MM.1S (cell line): ENCODE measurements at regions not wholly inside any gene's neighbourhood (a gene's known extent, or its start where the extent isn't known, plus 50 kb on each side); places are given as distances from the start of the nearest gene placed in this dataset.

Experiments
- DNase-seq: peaks from one replicate; pipeline ENCODE4 v3.0.0-alpha.2; 2015
- H2AFZ ChIP-seq: fragments of 300-600 bp; sonication (generic); 2 replicates; pipeline ENCODE4 v1.6.0; 2016; ENCODE audit warnings: antibody characterized with exemption, low read length
- H3F3A ChIP-seq: fragments of 300-600 bp; sonication (generic); 2 replicates; pipeline ENCODE4 v1.6.1; 2016; ENCODE audit warnings: mild to moderate bottlenecking, antibody characterized with exemption, low read length, moderate library complexity, mixed read lengths; ENCODE audit not compliant: insufficient read depth
- H3K27ac ChIP-seq: fragments of 300-600 bp; sonication (generic); 2 replicates; pipeline ENCODE4 v1.5.1; 2016; ENCODE audit warnings: mild to moderate bottlenecking, low read length
- H3K27me3 ChIP-seq: fragments of 300-600 bp; sonication (generic); replicated peaks from 2 replicates; pipeline ENCODE4 v1.6.0; 2016; ENCODE audit warnings: low read length; ENCODE audit not compliant: insufficient read depth
- H3K36me3 ChIP-seq: fragments of 300-600 bp; sonication (generic); replicated peaks from 2 replicates; pipeline ENCODE4 v1.6.1; 2016; ENCODE audit warnings: mild to moderate bottlenecking, low read length, mixed read lengths; ENCODE audit not compliant: insufficient read depth
- H3K4me1 ChIP-seq: fragments of 300-600 bp; sonication (generic); 2 replicates; pipeline ENCODE4 v1.6.1; 2016; ENCODE audit warnings: low read length, mixed read lengths
- H3K4me2 ChIP-seq: fragments of 300-600 bp; sonication (generic); 2 replicates; pipeline ENCODE4 v1.6.0; 2016; ENCODE audit warnings: low read depth, low read length
- H3K4me3 ChIP-seq: fragments of 300-600 bp; sonication (generic); 2 replicates; pipeline ENCODE4 v1.5.1; 2016; ENCODE audit warnings: low read length, mixed read lengths
- H3K79me2 ChIP-seq: fragments of 300-600 bp; sonication (generic); 2 replicates; pipeline ENCODE4 v1.6.1; 2016; ENCODE audit warnings: mixed run types, low read length, mixed read lengths
- H3K9ac ChIP-seq: fragments of 300-600 bp; sonication (generic); 2 replicates; pipeline ENCODE4 v1.6.1; 2016; ENCODE audit warnings: low read length, mixed read lengths
- H3K9me2 ChIP-seq: fragments of 300-600 bp; sonication (generic); replicated peaks from 2 replicates; pipeline ENCODE4 v1.6.1; 2016; ENCODE audit warnings: mild to moderate bottlenecking, low read length, mixed read lengths; ENCODE audit not compliant: insufficient read depth
- H3K9me3 ChIP-seq: fragments of 300-600 bp; sonication (generic); replicated peaks from 2 replicates; pipeline ENCODE4 v1.6.1; 2016; ENCODE audit warnings: mild to moderate bottlenecking, low read length, mixed read lengths; ENCODE audit not compliant: insufficient read depth
- H4K20me1 ChIP-seq: fragments of 300-600 bp; sonication (generic); 2 replicates; pipeline ENCODE4 v1.6.1; 2016; ENCODE audit warnings: mild to moderate bottlenecking, low read length, moderate library complexity, mixed read lengths; ENCODE audit not compliant: insufficient read depth
- EZH2 ChIP-seq: fragments of 300-600 bp; sonication (generic); optimal IDR thresholded peaks from 2 replicates; pipeline ENCODE3; 2017; ENCODE audit warnings: low read depth, mild to moderate bottlenecking, antibody characterized with exemption, low read length, mixed read lengths
- EZH2phosphoT487 ChIP-seq: fragments of 300-600 bp; sonication (generic); IDR thresholded peaks from 2 replicates; pipeline ENCODE4 v1.6.1; 2018; ENCODE audit warnings: antibody characterized with exemption, low read length
- TF ChIP-seq, protein P1 (sequence below): fragments of 300-600 bp; sonication (generic); IDR thresholded peaks from 2 replicates; pipeline ENCODE4 v1.5.1; 2016; ENCODE audit warnings: antibody characterized with exemption, low read length, mixed read lengths

DNA sequence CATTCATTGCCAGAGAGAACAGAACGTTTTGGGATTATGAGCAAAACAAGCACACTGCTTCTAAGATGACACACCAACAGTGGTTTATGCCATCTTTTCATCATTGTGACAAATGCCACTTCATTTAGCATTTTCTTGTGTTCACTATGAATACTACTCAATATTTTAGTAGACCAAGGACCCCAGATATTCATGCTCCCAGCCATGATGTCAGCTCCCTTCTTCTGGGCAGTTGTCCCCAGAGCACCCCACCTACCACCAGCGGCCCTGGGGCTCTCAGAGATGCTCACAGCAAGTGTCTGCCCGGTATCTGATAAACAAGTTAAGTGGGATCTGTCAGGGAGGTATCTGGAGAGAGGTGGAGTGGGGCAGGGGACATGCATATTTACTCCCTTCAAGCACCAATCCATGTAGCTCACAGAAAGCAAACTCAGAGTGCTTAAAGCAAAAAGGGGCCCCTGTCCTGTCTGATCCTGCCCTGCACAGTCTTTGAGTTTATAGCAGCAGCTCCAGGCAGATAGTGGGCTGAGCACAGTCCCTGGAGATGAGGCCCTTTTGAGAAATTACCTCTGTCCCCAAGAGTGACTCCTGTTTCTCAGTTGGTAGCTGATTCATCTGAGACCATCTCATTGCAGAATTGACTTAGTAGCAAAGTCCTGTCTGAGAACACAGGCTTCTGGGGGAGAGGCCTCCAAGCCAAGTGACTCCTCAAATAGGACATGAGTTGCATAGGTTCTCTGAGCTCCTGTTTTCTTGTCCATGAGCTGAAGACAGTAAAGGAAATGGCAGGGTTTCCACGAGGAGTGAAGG is 281.8 kb upstream of the KLF6 start:
- no peaks in the 10 kb centered on the region for H3K4me1 ChIP-seq
- TF ChIP-seq EZH2 (no peak), EZH2phosphoT487 (no peak)
- TF ChIP-seq, protein P1, sequence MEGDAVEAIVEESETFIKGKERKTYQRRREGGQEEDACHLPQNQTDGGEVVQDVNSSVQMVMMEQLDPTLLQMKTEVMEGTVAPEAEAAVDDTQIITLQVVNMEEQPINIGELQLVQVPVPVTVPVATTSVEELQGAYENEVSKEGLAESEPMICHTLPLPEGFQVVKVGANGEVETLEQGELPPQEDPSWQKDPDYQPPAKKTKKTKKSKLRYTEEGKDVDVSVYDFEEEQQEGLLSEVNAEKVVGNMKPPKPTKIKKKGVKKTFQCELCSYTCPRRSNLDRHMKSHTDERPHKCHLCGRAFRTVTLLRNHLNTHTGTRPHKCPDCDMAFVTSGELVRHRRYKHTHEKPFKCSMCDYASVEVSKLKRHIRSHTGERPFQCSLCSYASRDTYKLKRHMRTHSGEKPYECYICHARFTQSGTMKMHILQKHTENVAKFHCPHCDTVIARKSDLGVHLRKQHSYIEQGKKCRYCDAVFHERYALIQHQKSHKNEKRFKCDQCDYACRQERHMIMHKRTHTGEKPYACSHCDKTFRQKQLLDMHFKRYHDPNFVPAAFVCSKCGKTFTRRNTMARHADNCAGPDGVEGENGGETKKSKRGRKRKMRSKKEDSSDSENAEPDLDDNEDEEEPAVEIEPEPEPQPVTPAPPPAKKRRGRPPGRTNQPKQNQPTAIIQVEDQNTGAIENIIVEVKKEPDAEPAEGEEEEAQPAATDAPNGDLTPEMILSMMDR, result no peak
- H4K20me1 ChIP-seq, result no peaks in the 10 kb centered on the region
- no peaks in the 10 kb centered on the region for H3K36me3 ChIP-seq
- no peak overlapping the region for H3K4me3 ChIP-seq
- no peaks in the 10 kb centered on the region for H3K9me2 ChIP-seq
- no peaks in the 10 kb centered on the region for H3K9me3 ChIP-seq
- H3F3A ChIP-seq, result no peaks in the 10 kb centered on the region
- no peaks in the 10 kb centered on the region for H3K79me2 ChIP-seq
- H2AFZ ChIP-seq, result no peak overlapping the region
- H3K9ac ChIP-seq, result no peak overlapping the region
- H3K27ac ChIP-seq, result no peak overlapping the region
- no peak overlapping the region for H3K4me2 ChIP-seq
- no peaks in the 10 kb centered on the region for H3K27me3 ChIP-seq
- DNase-seq, result no peak

- Histone ChIP-seq H3K4me2 (no peak overlapping the region), H3K27me3 (no peaks in the 10 kb centered on the region), H3K9me3 (no peaks in the 10 kb centered on the region), H3K4me1 (no peaks in the 10 kb centered on the region), H3K9me2 (no peaks in the 10 kb centered on the region), H4K20me1 (no peaks in the 10 kb centered on the region), H3K79me2 (no peaks in the 10 kb centered on the region), H3K27ac (no peak overlapping the region), H3K4me3 (no peak overlapping the region), H3K9ac (no peak overlapping the region), H2AFZ (no peak overlapping the region), H3F3A (no peaks in the 10 kb centered on the region), H3K36me3 (no peaks in the 10 kb centered on the region)
- TF ChIP-seq, protein P1, result no peak
- TF ChIP-seq EZH2, result no peak
- TF ChIP-seq EZH2phosphoT487, result no peak
- DNase-seq, result no peak
These were observed 279.5 kb upstream of the KLF6 start for GRCh38 chr10:4064489-4064888.

DNA sequence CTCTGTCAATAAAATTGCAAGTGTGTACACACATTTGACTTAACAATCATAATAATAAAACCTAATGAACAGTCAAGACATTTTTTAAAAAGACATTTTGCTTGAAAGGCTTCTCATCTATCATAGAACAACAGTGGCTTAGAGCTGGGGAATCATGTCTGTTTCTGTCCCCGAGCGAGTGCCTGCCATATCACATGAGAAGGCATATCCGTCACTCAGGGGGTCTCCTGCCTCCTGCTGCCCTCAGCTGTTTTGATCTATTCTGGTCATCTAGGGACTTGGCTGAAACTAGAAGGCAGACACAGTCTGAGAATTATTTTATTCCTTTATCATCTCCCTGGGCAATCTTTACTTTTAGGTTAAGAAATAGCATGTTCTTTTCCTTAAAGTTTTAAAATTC is 278.7 kb upstream of the KLF6 start:
- Histone ChIP-seq H3K9ac (no peak overlapping the region), H3K9me2 (no peaks in the 10 kb centered on the region), H3K4me2 (no peak overlapping the region), H3K4me3 (no peak overlapping the region), H3K79me2 (no peaks in the 10 kb centered on the region), H3F3A (no peaks in the 10 kb centered on the region), H3K27ac (no peak overlapping the region), H3K36me3 (no peaks in the 10 kb centered on the region), H2AFZ (no peak overlapping the region), H3K9me3 (no peaks in the 10 kb centered on the region), H3K27me3 (no peaks in the 10 kb centered on the region), H3K4me1 (no peaks in the 10 kb centered on the region), H4K20me1 (no peaks in the 10 kb centered on the region)
- no peak for TF ChIP-seq EZH2
- no peak for TF ChIP-seq EZH2phosphoT487
- TF ChIP-seq, protein P1, result no peak
- DNase-seq, result no peak
